ENCODE measurements at regions not wholly inside any gene's neighbourhood (a gene's known extent, or its start where the extent isn't known, plus 50 kb on each side); places are given as distances from the start of the nearest gene placed in this dataset.

DNA sequence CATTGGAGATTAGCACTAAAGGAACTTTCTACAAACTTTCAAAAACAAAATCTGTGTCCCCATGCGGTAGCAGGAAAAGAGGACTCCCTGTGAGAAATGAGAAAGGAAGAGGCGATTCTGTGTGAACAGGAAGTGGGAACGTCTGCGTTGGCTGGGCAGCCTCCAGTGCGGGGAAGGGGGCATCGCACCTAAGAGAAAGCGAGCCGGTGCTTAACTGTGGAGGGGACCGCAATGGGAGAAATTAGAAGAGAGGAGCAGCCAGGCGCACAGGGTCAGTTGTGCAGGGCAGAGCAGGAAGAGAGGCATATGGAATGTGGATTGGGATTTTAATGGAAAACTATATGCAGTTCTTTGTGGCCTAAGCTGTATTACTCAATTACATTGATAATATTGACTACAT is 77.4 kb upstream of the DOCK9 start:
- no peak for DNase-seq (ENCODE audit: low read depth in 2 of 2)

DNA sequence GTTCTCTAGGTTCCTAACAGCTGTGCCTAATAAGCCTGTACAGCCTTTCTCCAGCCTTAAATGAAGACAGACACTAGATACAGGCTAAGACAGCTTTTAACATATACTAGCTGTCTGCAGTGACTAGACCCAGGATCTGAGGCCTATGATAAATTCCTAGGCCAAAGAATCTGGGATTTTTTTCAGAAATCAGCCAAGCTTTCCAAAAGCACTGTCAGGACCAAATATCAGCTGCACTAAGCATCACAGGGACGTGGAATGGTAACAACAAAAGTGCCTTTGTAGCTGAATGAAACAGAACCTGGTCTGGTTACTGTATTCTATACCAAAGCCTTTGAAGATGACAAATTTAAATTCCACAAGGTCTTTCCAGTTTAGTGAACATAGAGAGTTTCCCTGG is 77.9 kb upstream of the DOCK9 start:
- DNase-seq (ENCODE audit: low read depth in 2 of 2): no peak

DNA sequence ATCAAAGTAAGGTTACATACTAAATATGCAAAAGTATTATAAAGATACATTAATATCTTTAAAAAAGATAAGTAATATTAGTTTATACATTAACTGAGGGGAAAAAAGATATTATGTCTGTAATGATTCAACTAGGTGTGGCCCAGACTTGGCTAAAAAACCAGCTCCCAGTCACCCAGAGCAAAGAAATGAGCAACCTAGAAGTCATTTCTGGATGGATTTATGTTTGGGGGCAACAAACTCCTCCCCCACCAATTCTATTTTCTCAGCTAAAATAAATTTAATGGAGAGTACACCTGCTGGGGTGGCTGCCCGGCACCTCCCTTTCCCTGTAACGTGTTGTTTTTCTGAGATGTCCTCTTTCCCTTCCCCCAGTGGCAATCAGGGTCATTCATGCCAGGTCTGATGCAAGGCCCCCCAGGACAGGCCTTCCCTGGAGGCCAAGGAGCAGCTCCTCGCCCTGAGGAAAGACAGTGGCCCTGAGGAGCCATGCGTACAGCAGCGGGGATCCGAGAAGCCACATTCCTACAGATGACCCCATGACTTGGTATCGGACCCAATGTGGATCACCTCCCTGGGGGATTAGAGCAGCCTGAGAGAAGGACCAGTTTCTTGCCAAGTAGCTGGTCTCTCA is 78.6 kb upstream of the DOCK9 start:
- no peak for DNase-seq (ENCODE audit: low read depth in 2 of 2)

DNA sequence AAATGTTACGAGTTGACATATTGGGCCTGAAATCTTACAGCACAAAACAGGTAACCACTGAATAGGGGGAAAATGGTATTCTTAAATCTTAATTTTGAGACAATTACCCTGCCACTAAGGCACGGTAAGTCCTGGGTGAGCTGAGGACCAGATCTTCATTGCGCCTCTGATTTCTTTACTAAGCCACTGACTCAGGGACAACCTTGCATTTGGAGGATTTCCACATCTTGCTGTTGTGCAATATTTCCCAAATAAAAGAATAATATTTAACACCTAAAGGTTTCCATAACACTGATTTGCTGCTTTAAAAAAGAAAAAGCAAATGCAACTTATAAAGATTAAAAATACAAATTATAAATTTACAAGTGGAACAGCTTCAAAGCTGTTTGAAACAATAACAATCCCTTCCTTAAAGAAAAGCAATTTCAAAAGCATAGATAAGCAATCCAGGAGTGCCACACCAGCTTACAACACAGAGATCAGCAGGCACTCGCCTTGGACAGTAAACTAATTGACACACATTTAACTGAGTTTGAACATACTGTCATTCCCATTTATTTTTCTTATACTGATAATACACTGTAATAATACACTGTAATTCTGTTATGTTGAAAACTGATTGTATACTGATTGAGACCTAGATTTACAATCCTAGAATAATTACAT is 79.6 kb upstream of the DOCK9 start:
- no peak for DNase-seq (ENCODE audit: low read depth in 2 of 2)

DNA sequence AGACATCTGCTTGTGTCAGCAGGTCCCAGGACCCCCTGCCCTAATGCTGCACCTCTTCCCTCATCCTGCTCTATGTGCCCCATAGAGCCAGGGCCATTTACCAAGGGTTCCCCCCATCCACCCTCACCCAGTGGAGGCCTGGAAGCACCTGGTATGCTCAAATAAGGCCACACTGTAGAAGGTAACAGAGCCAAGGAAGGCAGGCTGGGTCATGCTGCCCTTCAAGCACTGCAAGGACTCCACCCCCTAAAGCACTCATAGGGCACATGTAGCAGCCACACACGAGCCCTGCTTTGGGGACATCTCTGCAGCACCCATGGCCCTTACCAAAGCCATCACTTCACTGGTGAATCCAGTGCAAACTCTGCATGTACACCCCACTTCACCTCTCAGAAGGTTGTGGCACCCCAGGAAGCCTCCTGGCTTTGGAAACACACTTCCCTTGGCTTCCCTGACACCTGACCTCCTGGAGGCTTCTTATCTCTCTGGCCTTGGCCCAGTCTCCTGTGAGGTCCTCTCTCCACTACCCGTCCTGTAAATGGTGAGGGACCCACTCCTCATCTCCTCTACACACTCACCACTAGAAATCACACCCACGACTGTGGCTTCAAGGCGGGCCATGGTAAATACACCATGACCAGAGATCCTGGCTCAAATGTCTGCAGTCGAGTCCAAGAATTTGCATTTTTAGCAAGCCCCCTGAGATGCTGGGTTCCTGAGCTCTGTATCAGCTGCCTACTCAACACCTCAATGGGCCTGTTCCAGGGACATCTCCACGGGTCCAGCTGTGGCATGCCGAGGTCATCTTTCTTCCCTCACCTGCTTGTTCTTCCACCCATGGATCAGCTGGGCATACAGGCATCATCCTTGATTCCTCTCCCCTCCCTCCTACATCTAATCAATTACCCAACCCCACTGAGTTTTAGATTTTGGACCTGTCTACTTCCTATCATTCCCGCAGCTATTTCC is 80.9 kb upstream of the DOCK9 start:
- no peak for DNase-seq (ENCODE audit: low read depth in 2 of 2)

DNA sequence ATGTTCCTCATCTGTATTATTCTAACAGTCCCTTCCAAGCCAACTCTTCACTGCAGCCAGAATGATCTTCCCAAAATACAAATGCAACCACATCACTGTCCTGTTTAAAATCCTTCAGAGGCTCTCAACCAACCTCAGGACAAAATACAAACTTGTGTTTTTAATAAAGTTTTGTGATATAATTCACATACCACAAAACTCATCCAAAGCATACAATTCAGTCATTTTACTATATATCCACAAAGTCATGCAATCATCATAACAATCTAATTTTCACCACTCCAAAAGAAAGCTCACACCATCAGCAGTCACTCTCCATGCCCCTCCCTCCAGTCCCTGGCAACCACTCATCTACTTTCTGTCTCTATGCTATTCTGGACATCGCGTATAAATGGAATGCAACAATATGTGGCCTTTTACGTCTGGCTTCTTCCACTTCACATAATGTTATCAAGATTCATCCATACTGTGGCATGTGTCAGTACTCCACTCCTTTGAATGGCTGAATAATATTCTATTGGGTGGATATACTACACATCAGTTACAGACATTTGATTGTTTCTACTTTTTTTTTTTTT is 81.7 kb upstream of the DOCK9 start:
- DNase-seq (ENCODE audit: low read depth in 2 of 2): no peak

DNA sequence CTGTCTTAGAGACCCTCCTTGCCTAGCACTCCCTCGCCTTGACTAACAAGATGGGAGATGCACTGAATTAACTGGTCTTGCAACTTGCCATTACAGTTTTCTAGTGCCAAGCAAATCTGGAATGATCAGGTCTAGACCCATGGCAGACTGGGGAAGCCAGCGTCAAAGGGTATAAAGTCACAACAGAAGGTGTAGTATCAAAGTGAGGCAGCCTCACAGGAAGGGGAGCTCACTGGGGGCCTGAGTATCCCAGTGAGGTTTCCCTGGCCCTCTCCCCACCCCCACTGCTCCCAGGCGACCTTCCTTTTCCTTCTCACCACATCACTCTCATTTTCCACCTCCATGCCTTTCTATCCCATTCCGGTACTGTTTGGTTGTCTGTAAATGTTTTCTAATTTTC is 83.5 kb upstream of the DOCK9 start:
- DNase-seq (ENCODE audit: low read depth in 2 of 2): no peak

DNA sequence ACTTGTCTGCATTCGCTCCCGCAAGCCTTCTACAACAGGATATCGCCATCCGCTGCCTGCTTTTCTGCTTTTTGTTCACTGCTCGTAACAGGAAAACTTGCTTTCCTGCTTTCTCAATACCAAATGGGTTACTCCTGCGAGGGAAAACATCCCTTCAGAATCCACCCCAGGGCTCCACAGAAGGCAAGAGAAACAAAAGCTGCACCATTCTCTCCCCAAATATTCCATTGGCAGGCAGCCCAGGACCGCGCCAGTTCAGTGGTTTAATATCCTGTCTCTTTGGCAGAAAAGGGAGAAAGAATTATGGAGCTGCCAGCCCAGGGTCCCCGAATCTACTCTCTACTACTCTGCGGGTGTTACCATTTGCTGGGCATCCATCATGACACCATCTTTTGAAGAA is 84.7 kb upstream of the DOCK9 start:
- DNase-seq (ENCODE audit: low read depth in 2 of 2): no peak

DNA sequence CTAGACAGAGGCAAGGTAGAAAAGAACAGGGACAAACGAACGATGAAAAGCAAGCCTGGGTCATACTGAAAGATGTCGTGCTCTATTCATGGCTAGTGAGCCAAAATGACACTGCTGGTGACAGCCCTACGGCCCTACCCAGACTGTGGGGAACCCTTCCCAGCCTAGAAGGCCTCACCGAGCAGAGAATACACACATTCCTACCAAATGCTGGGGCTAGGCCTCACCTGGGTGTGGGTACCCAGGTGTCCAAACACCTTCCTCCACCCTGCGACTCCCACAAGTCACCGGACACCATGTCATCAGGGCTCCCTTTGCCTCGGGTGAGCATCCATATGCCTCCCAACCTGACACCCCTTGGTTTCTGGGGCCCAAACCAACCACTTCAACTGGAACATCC is 85.3 kb upstream of the DOCK9 start:
- no peak for DNase-seq (ENCODE audit: low read depth in 2 of 2)

DNA sequence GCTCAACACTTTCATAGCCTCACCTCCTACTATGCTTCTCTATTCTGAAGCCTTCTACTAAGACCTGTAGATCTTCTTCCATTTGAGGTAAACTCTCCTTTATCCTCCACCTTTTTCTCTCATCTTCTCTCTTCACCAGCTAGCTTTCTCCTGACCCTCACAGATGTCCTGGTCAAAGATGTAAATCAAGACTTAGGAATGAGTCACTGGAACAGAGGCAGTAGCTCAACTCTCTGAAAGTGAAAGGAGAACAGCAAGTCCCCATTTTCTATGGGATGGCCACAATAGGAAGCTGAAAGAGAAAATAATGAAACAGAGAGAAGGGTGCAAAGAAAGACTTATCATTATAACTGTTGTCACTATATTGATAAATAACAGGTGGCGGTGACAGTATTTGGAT is 86.1 kb upstream of the DOCK9 start:
- DNase-seq (ENCODE audit: low read depth in 2 of 2): no peak

DNA sequence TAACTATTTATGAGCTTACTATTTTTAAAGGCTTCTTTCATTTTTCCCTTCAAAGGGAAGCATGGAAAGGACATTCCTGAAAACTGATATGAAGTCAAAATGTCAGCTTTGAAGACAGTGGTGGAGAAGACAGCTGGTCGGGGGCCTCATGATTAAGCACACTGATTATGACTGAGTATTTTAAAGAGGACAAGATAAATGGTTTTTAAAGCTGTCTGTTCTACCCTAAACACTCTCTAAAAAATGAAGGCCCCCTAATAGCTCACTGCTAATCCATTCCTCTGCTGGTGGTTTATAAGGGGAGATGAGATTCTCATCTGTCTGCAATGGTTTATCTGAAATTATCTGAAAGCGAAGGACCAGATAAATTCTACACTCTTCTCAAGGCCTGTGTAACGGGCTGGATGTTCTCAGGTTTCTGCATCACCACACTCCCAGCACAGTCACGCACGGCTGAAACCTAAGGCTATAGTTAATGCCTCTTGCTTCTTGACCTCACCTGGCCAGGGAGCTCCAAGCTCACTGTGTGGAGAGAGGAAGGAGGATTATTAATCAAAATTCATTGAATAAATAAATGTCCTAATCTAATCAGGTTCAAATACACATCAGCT is 86.9 kb upstream of the DOCK9 start:
- DNase-seq (ENCODE audit: low read depth in 2 of 2): no peak

DNA sequence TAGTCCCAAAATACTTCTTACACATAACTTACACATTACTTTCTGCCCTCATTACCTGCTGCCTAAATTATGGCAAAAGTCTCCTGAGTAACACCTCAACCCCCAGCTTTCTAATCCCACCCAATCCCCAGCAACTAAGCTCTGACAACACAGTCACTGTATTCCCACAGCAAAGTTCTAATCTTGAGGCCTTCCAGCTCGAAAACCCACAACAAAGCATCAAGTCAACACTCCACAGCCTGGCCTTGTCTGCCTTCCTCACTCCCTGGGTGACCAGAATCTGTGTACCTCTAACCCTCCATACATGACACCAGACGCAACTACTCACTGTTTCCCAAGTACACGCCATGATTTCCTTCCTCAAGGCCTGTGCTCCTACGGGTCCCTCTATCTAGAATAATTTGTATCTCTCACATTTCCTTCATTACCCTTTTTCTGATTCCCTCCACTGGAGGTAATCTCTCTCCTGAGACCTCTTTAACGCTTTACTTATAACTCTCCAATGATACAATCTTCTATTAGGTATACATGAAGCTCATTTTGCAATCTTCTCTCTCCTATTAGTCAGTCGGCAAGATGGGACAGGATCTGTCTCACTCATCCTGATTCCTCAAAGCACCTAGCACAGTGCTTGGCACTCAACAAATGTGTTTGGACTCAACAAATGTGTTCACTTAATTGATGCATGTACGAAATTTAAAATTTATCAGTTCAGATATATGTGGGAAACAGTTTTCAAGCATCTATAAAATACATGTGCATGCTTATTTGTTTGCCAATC is 87.6 kb upstream of the DOCK9 start:
- DNase-seq (ENCODE audit: low read depth in 2 of 2): no peak

DNA sequence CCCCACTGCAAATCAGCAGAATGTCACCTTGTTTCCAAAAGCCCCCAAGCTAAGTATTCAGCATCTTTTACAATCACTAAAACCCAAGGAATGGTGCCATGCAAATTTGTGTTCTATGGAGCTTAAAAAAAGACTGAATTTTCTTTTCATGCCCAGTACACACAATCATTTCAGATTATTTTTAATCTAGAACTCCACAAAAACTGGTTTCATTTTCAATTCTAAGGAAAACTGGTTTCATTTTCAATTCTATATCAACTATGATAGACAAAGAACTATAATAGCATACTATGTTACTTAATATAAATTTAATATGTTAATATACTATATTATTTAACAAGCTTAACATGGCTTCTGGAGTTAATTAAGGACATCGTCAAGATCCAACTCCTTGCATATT is 88.4 kb upstream of the DOCK9 start:
- no peak for DNase-seq (ENCODE audit: low read depth in 2 of 2)

DNA sequence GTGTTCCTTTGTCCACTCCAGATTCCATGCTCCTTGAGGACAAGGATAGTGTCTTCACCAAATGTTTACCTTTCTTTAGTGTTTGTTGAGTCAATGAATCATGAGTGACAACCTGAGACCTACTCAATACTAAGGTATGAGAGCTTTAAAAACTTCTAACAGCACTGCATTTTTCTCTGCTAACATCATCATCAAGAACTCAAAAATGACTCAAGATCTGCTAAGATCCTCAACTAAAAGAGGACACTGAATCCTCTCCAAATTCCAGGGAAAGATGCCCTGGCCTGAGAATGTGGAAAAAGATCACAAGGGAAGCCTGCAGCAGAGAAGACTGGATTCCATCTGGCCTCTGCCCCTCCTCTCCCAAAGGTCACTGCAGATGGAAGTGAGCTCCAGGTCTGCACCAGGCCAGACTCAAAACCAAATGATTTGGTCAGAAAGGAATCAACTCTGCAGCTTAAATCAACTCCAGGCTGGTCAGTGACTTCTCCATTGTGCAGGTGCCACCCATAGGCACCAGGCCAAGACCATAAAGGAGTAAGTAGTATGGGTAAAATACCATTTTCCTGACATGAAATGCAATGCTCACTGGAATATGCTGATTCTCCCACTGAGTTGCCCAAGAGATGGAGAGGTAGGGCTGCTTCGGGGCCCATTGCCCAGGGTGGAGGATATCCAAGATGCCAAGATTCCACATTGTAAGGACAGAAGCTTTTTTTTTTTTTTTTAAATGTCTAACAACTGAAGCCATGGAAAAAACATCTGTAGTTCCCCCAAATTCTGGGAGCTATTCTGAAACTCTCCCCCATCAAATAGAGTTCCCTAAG is 89.5 kb upstream of the DOCK9 start:
- no peak for DNase-seq (ENCODE audit: low read depth in 2 of 2)

DNA sequence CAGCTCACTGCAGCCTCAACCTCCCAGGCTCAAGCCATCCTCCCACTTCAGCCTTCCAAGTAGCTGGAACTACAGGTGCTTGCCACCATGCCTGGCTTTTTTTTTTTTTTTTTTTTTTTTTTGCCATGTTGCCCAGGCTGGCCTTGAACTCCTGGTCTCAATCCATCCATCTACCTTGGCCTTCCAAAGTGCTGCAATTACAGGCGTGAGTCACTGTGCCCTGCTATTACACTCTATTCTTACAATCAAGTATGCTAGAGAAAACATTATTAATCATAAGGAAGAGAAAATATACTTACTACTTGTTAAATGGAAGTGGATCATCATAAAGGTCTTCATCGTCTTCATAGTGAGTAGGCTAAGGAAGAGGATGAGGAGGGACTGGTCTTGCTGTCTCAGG is 93.3 kb upstream of the DOCK9 start:
- DNase-seq (ENCODE audit: low read depth in 2 of 2): no peak

DNA sequence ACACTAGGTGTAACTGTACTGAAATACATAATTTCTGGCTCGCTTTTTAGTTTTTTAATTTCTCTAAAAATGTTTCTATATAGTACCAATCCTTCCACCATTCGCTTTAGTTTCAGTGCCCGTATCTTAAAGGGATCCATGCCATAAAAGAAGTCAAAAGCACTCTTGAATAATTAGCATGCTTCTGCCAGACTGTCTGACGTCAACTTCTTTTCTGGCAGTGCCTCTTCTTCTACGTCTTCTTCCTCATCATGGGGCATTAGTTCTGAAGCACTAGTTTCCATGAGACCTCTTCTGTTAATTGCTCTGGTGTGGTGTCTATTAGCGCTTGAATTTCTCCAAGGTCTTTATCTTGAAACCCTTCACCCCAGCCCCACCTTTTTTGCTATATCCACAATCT is 93.8 kb upstream of the DOCK9 start:
- DNase-seq (ENCODE audit: low read depth in 2 of 2): no peak

DNA sequence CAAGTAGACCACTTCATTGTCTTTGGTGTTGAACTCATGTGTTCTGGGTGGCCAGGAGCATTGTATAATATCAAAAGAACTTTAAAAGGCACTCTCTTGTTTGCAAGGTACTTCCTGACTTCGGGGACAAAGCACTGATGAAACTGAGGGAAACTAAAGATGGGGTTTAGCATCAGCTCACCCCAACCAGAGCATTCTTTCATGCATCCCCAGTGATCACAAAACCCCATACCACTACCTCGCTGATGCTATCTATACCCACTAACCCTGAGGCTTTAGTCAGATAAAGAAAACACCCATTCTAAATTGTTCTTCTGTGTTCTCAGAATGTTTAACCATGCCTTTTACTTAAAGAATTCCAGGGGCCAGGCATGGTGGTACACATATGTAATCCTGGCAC is 94.5 kb upstream of the DOCK9 start:
- DNase-seq (ENCODE audit: low read depth in 2 of 2): no peak

DNA sequence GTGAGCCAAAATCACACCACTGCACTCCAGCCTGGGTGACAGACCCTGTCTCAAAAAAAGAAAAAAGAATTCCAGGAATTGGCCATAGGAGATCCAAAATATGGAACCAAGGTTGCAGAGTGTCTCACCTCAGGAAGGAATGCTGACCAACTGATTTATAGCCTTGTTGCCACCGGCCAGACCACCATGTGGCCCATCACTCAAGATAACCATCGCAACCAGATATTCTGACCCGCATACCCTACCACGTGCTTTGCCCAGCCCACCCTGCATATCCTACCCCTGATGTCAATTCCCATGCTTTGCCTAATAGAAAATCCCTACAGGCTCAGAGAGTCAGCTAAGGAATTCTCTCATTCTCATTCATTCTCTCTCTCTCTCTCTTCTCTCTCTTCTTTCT is 95.1 kb upstream of the DOCK9 start:
- DNase-seq (ENCODE audit: low read depth in 2 of 2): no peak

DNA sequence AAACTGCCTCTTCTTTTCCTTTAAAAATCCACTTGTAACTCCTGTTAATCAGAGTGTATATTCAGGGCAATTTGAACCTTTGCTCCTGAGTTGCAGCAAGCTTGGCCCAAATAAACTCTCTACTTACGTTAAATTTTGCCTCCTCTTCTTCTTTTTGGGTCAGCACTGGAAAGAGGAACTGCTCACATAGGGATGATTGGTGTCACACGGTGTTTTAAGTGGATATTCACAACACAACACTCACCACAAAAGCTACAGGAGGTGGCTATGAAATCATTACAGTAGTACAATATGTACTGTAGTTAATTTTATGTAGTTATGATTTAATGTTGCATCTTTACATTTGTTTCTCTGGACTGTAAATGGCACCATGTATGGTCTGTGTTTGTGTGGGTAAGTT is 96.8 kb upstream of the DOCK9 start:
- DNase-seq (ENCODE audit: low read depth in 2 of 2): no peak
